K562 (cell line): ENCODE measurements at regions not wholly inside any gene's neighbourhood (a gene's known extent, or its start where the extent isn't known, plus 50 kb on each side); places are given as distances from the start of the nearest gene placed in this dataset.

Source experiments
- ATAC-seq: fragments of 200-7000 bp; cut with Tn5 transposase; 3 replicates; pipeline ENCODE4 v1.9.1; 2020; ENCODE audit warnings: moderate library complexity
- BruUV-seq: library from RNA; stranded (reverse); fragments of 400-500 nt; replicated peaks from 2 replicates; lab custom pipeline; 2021; lab: Mats Ljungman, UMichigan
- CTCF ChIA-PET: fragments of 300-600 bp; formaldehyde crosslinking; extraction: SDS; loops from one replicate; lab custom pipeline; 2021; ENCODE audit warnings: low intra/inter-chr PET ratio; lab: Yijun Ruan, JAX
- POLR2A ChIA-PET: fragments of 300-600, 350-650 bp; sonication (Branson Sonifier 250); formaldehyde crosslinking; extraction: SDS; loops from one replicate; lab custom pipeline; 2021; ENCODE audit warnings: antibody characterized with exemption, inconsistent platforms; lab: Yijun Ruan, JAX
- DNase-seq, 4 experiments: peaks; one replicate each; pipeline versions ENCODE4 v3.0.0 to v3.0.0-alpha.2; 2011 to 2018; ENCODE audit warnings: low spot score in 3 of 4, mixed read lengths in 3 of 4; ENCODE audit errors: extremely low read depth in 1 of 4
- FAIRE-seq: peaks from 2 replicates; lab custom pipeline; 2011; peaks lifted over from hg19 to GRCh38; lab: Jason Lieb, UNC
- H2AFZ ChIP-seq: 2 replicates; pipeline ENCODE4 v1.6.0; 2011; ENCODE audit warnings: low read depth, low read length, control low read depth, inconsistent platforms
- H3K27ac ChIP-seq: fragments of 200-600 bp; 3 replicates; pipeline ENCODE4 v1.8.0; 2011; ENCODE audit warnings: low read depth, mild to moderate bottlenecking, control low read depth, inconsistent platforms, low read length, moderate library complexity, mixed read lengths; ENCODE audit errors: extremely low read depth
- H3K27me3 ChIP-seq, 2 experiments: fragments of 300-600 bp in 1 of 2; 2 replicates in 1 of 2; 3 replicates in 1 of 2; pipeline versions ENCODE4 v1.6.0 to v1.8.0; 2011; ENCODE audit warnings: inconsistent platforms in 2 of 2, low read length in 2 of 2, mild to moderate bottlenecking in 1 of 2, mixed read lengths in 1 of 2, moderate library complexity in 1 of 2; ENCODE audit not compliant: control insufficient read depth in 2 of 2, insufficient read depth in 2 of 2
- H3K36me3 ChIP-seq: fragments of 300-600 bp; 3 replicates; pipeline ENCODE4 v1.8.0; 2011; ENCODE audit warnings: mild to moderate bottlenecking, low read length, inconsistent platforms; ENCODE audit not compliant: control insufficient read depth, insufficient read depth
- H3K4me1 ChIP-seq, 2 experiments: fragments of 200-600 bp in 1 of 2; replicated peaks in 1 of 2; 2 replicates in 1 of 2; 3 replicates in 1 of 2; pipeline versions ENCODE4 v1.5.1 to v1.8.0; 2011; ENCODE audit warnings: inconsistent platforms in 2 of 2, low read length in 2 of 2, mild to moderate bottlenecking in 1 of 2, mixed read lengths in 1 of 2, moderate library complexity in 1 of 2; ENCODE audit not compliant: control insufficient read depth in 2 of 2, insufficient read depth in 2 of 2
- H3K4me2 ChIP-seq: 2 replicates; pipeline ENCODE4 v1.6.1; 2011; ENCODE audit warnings: low read length, control low read depth, inconsistent platforms, mixed read lengths; ENCODE audit not compliant: insufficient read depth
- H3K4me3 ChIP-seq: fragments of 200-600 bp; sonication (generic), shearing (Covaris generic); 2 replicates; pipeline ENCODE4 v1.5.1; 2016; ENCODE audit warnings: control low read depth, inconsistent platforms
- H3K79me2 ChIP-seq: fragments of 200-600 bp; 3 replicates; pipeline ENCODE4 v1.8.0; 2011; ENCODE audit warnings: low read length, inconsistent platforms; ENCODE audit not compliant: control insufficient read depth, insufficient read depth
- H3K9ac ChIP-seq, 2 experiments: 2 replicates each; pipeline versions ENCODE4 v1.6.0 to v1.6.1; 2011; ENCODE audit warnings: low read depth in 2 of 2, low read length in 2 of 2, control low read depth in 1 of 2, inconsistent platforms in 1 of 2, mild to moderate bottlenecking in 1 of 2, mixed read lengths in 1 of 2; ENCODE audit not compliant: insufficient read depth in 1 of 2
- H3K9me1 ChIP-seq: one replicate; pipeline ENCODE4 v1.6.0; 2011; ENCODE audit warnings: inconsistent platforms, mild to moderate bottlenecking, low read length, moderate library complexity; ENCODE audit not compliant: control insufficient read depth, insufficient read depth
- H3K9me3 ChIP-seq: replicated peaks from 2 replicates; pipeline ENCODE4 v1.5.1; 2011; ENCODE audit warnings: low read depth, low read length, inconsistent platforms; ENCODE audit not compliant: control insufficient read depth, insufficient read depth
- H4K20me1 ChIP-seq: replicated peaks from 2 replicates; pipeline ENCODE4 v1.6.1; 2011; ENCODE audit warnings: low read length, inconsistent platforms, mixed read lengths; ENCODE audit not compliant: control insufficient read depth, insufficient read depth
- CHD1 ChIP-seq: fragments of 200-600 bp; sonication (generic); IDR thresholded peaks from one replicate; pipeline ENCODE4 v1.6.1; 2012; ENCODE audit warnings: mild to moderate bottlenecking, moderate library complexity, low read length, inconsistent platforms
- HNRNPK ChIP-seq: fragments of 200-400 bp; formaldehyde crosslinking; IDR thresholded peaks from one replicate; pipeline ENCODE4 v1.6.1; 2018; ENCODE audit warnings: mild to moderate bottlenecking, low read depth, low read length; ENCODE audit not compliant: poor library complexity, severe bottlenecking
- JUND ChIP-seq, 2 experiments: IDR thresholded peaks; 2 replicates in 1 of 2; 3 replicates in 1 of 2; pipeline ENCODE4 v1.6.1; 2011; ENCODE audit warnings: borderline replicate concordance in 2 of 2, low read depth in 2 of 2, low read length in 2 of 2, improper control_type of control experiment in 1 of 2, missing biosample characterization in 1 of 2, missing genetic modification characterization in 1 of 2, missing genetic modification reagents in 1 of 2
- NFXL1 ChIP-seq: fragments of 450-650 bp; formaldehyde crosslinking; IDR thresholded peaks from 2 replicates; pipeline ENCODE4 v1.4.0; 2021; ENCODE audit warnings: mild to moderate bottlenecking
- NR4A1 ChIP-seq, 2 experiments: fragments of 250-450 bp in 1 of 2; fragments of 450-650 bp in 1 of 2; sonication (Bioruptor Pico) in 1 of 2; IDR thresholded peaks; 2 replicates each; pipeline versions ENCODE4 v1.4.0 to v1.6.1; 2016 to 2020; ENCODE audit warnings: mild to moderate bottlenecking in 2 of 2, missing compliant biosample characterization in 1 of 2, missing genetic modification characterization in 1 of 2, moderate library complexity in 1 of 2
- PYGO2 ChIP-seq: fragments of 450-650 bp; IDR thresholded peaks from 2 replicates; pipeline ENCODE4 v1.6.1; 2016; ENCODE audit warnings: mild to moderate bottlenecking, missing genetic modification characterization, moderate library complexity, missing compliant biosample characterization
- RBM17 ChIP-seq: fragments of 200-400 bp; formaldehyde crosslinking; IDR thresholded peaks from 2 replicates; pipeline ENCODE4 v1.6.1; 2017; ENCODE audit warnings: low read depth, mild to moderate bottlenecking, low read length, borderline replicate concordance
- SP2 ChIP-seq: IDR thresholded peaks from 2 replicates; pipeline ENCODE4 v1.6.1; 2011; ENCODE audit warnings: mild to moderate bottlenecking, low read depth, low read length, moderate library complexity; ENCODE audit not compliant: poor library complexity, severe bottlenecking; ENCODE audit errors: extremely low read depth
- TCF3 ChIP-seq: sonication (generic); formaldehyde crosslinking; IDR thresholded peaks from 2 replicates; pipeline ENCODE4 v1.4.0; 2020; ENCODE audit warnings: mild to moderate bottlenecking, missing genetic modification reagents
- WGBS: fragments of 100-300 bp; shearing (Covaris generic); methylation state at CpG from one replicate; pipeline ENCODE4 v1.1.6; 2016; ENCODE audit warnings: low coverage, mixed read lengths; ENCODE audit not compliant: insufficient coverage; ENCODE audit errors: missing lambda C conversion rate; 5-methylcytosine and 5-hydroxymethylcytosine counted together
- in situ Hi-C: fragments of 300-500 bp; cut with MboI; formaldehyde crosslinking; loops from 4 replicates; pipeline ENCODE4 v1.15.0; 2018; ENCODE audit warnings: inconsistent platforms, mixed read lengths
- intact Hi-C: fragments of 100-400 bp; cut with micrococcal nuclease; formaldehyde crosslinking; loops from 2 replicates; pipeline ENCODE4 v1.14.2; 2022
- TF ChIP-seq, protein P1 (sequence below): fragments of 250-450 bp; sonication (Bioruptor Pico); IDR thresholded peaks from 2 replicates; pipeline ENCODE4 v1.4.0; 2020
- TF ChIP-seq, protein P2 (sequence below), 2 experiments: fragments of 450-650 bp; IDR thresholded peaks; 2 replicates each; pipeline ENCODE4 v1.6.1; 2016
- TF ChIP-seq, protein P3 (sequence below): fragments of 250-450 bp; sonication (Bioruptor Pico); IDR thresholded peaks from 2 replicates; pipeline ENCODE4 v1.5.0; 2021

DNA sequence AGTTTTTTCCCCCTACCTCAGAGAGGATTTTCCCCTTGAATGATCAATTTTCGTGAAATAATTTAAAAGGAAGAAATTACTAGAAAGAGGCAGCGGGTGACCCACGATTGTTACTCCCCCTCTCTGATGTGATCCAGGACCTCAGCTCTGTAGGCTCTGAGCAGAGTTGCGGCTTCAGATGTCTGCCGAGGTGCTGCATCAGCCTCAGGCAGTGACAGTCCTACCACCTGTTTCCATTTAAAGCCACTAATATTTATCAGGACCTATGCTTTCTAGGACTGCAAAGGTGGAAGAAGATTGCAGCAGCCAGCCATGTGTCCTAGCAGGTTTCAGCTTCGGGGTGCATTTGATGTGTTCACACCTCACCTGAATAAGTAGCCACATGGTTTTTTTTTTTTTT, 294.8 kb upstream of the C2CD4B start:
- 0% methylated on average over 6 of the region's 6 CpGs for WGBS
- Histone ChIP-seq H2AFZ (no peak overlapping the region), H3K4me3 (no peak overlapping the region), H3K9ac (no peak overlapping the region), H3K27ac (no peak overlapping the region), H3K9me1 (no peaks in the 10 kb centered on the region), H3K27me3 (peaks cover 10 to 44% of the 10 kb centered on the region in 2 experiments; a peak in 4 of 5 replicates), H3K79me2 (no peaks in the 10 kb centered on the region), H3K4me2 (no peak overlapping the region), H3K4me1 (no peaks in the 10 kb centered on the region), H4K20me1 (no peaks in the 10 kb centered on the region; the same call in 1 of the 2 replicates), H3K36me3 (no peaks in the 10 kb centered on the region), H3K9me3 (no peaks in the 10 kb centered on the region)
- ChIA-PET CTCF (no interaction called here), POLR2A (interaction anchor here (0.8 kb wide), 1 partner anchor 286 kb away, joined by 3 read pairs; no protein-coding TSS in a partner anchor)
- FAIRE-seq = no peak
- BruUV-seq = no TSS peak
- DNase-seq = no peak
- in situ Hi-C loops = no loop called here
- ATAC-seq = no peak
- intact Hi-C loops = no loop called here
- TF ChIP-seq JUND (IDR thresholded peaks at IDR 0.05; ENCODE audit: borderline replicate concordance, low read depth, low read length) (no peak), JUND (tag; IDR thresholded peaks at IDR 0.05; ENCODE audit: borderline replicate concordance, low read depth, low read length) (no peak), CHD1 (no peak), NR4A1 (CRISPR knock-in tag; IDR thresholded peaks at IDR 0.05) (no peak), NR4A1 (tag; IDR thresholded peaks at IDR 0.05) (no peak), PYGO2 (no peak), TCF3 (CRISPR knock-in tag) (no peak), RBM17 (no peak), SP2 (no peak), HNRNPK (no peak), NFXL1 (CRISPR knock-in tag) (no peak)
- TF ChIP-seq, protein P1, sequence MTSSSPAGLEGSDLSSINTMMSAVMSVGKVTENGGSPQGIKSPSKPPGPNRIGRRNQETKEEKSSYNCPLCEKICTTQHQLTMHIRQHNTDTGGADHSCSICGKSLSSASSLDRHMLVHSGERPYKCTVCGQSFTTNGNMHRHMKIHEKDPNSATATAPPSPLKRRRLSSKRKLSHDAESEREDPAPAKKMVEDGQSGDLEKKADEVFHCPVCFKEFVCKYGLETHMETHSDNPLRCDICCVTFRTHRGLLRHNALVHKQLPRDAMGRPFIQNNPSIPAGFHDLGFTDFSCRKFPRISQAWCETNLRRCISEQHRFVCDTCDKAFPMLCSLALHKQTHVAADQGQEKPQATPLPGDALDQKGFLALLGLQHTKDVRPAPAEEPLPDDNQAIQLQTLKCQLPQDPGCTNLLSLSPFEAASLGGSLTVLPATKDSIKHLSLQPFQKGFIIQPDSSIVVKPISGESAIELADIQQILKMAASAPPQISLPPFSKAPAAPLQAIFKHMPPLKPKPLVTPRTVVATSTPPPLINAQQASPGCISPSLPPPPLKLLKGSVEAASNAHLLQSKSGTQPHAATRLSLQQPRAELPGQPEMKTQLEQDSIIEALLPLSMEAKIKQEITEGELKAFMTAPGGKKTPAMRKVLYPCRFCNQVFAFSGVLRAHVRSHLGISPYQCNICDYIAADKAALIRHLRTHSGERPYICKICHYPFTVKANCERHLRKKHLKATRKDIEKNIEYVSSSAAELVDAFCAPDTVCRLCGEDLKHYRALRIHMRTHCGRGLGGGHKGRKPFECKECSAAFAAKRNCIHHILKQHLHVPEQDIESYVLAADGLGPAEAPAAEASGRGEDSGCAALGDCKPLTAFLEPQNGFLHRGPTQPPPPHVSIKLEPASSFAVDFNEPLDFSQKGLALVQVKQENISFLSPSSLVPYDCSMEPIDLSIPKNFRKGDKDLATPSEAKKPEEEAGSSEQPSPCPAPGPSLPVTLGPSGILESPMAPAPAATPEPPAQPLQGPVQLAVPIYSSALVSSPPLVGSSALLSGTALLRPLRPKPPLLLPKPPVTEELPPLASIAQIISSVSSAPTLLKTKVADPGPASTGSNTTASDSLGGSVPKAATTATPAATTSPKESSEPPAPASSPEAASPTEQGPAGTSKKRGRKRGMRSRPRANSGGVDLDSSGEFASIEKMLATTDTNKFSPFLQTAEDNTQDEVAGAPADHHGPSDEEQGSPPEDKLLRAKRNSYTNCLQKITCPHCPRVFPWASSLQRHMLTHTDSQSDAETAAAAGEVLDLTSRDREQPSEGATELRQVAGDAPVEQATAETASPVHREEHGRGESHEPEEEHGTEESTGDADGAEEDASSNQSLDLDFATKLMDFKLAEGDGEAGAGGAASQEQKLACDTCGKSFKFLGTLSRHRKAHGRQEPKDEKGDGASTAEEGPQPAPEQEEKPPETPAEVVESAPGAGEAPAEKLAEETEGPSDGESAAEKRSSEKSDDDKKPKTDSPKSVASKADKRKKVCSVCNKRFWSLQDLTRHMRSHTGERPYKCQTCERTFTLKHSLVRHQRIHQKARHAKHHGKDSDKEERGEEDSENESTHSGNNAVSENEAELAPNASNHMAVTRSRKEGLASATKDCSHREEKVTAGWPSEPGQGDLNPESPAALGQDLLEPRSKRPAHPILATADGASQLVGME (CRISPR knock-in tag) = no peak
- TF ChIP-seq, protein P2, sequence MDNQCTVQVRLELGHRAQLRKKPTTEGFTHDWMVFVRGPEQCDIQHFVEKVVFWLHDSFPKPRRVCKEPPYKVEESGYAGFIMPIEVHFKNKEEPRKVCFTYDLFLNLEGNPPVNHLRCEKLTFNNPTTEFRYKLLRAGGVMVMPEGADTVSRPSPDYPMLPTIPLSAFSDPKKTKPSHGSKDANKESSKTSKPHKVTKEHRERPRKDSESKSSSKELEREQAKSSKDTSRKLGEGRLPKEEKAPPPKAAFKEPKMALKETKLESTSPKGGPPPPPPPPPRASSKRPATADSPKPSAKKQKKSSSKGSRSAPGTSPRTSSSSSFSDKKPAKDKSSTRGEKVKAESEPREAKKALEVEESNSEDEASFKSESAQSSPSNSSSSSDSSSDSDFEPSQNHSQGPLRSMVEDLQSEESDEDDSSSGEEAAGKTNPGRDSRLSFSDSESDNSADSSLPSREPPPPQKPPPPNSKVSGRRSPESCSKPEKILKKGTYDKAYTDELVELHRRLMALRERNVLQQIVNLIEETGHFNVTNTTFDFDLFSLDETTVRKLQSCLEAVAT (IDR thresholded peaks at IDR 0.05) = no peak
- TF ChIP-seq, protein P3, sequence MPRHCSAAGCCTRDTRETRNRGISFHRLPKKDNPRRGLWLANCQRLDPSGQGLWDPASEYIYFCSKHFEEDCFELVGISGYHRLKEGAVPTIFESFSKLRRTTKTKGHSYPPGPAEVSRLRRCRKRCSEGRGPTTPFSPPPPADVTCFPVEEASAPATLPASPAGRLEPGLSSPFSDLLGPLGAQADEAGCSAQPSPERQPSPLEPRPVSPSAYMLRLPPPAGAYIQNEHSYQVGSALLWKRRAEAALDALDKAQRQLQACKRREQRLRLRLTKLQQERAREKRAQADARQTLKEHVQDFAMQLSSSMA = no peak
